GM19240 (cell line): ENCODE measurements at regions not wholly inside any gene's neighbourhood (a gene's known extent, or its start where the extent isn't known, plus 50 kb on each side); places are given as distances from the start of the nearest gene placed in this dataset.

Experiments
- DNase-seq: peaks from one replicate; pipeline ENCODE4 v3.0.0; 2011; ENCODE audit warnings: low spot score; ENCODE audit not compliant: insufficient read length

GRCh38 chr1:182295697-182296096 is 95.9 kb downstream of the GLUL start:
- no peak for DNase-seq

DNA sequence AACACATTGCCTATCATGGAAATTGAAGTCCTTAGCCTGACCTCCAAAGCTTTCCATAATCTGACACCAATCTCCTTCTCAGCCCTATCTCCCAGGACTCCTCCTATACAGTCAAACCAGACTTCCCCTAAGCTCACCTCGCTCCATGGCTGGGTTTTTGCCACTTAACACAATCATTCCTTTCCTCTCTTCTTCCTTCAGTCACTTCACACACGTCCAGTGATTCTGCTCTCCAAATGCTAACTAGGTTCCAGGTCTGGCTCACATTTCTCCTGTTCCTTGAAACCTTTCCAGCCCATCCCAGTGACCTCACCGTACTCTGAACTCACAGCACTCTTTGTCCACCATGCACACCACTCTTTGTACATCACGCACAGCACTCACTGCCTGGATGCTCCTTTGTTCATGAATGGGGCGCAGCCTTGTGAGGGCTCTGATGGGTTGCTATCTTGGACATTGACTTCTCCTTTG is 98.4 kb downstream of the GLUL start:
- DNase-seq, result no peak

GRCh38 chr1:182292193-182292741 is 99.3 kb downstream of the GLUL start:
- DNase-seq, result no peak

DNA sequence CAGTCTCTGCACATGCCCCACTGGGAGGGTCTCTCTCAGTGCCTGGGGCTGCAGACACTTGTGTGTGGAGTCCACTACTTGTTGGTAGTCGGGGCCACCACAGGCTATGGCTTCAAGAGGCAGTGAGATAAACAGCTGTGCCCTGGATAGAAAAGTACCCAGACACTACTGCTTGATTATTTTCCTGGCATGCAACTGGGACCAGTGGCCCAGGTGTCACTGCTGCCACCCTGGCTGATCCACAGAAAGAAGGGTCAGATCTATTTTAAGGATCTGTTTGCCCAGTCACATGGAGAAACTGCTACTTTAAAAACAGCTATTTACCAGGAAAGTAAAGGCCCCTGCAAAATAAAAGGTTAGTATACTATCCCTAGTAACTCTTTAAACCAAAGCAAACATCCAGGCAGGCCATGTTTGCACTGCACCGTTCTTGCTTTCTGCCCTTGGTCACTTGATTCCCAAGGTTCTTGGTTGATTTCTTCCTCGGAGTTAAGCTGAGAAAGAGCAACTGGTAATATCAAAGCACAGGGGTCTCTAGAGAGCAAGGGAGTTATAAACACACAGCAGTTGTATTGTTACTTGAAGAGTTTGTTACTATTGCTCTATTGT is 99.9 kb downstream of the GLUL start:
- DNase-seq, result no peak

- DNase-seq, result no peak
These were observed 102.6 kb downstream of the GLUL start for GRCh38 chr1:182288749-182289604.

DNA sequence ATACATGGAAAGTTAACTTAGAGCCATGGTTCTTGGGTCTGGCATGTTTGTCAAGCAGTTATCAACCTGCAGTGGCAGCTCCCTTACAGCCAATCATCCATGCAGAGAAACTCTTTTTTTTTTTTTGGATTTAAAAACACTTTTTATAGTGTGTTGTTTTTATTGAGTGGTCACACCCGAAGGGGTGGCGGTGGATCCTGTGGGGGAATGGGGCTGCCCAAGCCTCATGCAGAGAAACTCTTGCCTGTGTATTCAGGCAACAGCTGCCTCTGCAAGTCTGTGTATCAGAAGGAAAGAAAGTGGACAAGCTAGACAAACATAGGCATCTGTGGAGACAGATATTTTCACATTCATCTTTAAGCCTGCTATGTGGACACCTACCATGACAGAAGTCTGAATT is 104.8 kb downstream of the GLUL start:
- DNase-seq, result no peak

- DNase-seq, result no peak
These were observed 107.6 kb downstream of the GLUL start for GRCh38 chr1:182283746-182284544.

GRCh38 chr1:182281541-182281940 is 110.0 kb downstream of the GLUL start:
- DNase-seq, result no peak

GRCh38 chr1:182280504-182280900 is 111.1 kb downstream of the GLUL start:
- no peak for DNase-seq

DNA sequence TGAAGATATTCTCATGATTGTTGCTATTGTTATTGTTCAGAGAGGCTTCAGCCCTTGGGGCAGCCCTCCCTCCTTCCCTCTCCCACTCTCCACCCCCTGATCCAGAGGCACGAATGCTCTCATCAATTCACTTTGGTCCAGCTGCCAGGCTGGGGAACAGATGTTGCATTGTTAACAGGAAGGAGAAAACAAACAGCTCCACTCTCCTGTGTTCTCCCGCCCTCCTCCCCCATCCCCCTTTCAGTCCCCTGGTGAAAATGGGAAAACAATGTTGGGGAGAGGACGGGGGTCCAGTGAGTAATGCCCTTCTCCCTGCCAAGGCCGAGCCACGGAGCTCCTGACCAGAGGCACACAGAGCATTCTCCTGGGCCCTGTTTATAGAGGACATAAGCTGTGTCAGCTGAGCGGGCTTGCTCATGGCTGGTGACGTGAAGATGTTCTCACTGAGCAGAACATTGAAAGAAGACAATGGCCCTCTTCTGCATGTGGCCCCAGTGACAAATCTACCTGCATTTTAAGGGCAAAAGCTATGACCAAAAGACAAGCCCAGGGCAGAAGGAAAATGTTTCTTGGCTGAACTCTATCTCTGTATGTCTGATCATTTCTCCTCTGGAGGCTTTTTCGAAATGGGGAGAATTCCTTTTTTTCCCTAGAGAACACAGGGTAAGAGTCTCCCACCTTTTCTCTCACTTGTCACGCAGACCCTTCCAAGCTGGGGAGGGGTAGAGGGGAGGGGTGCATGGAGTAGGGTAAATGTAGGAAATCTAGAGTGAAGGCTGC is 111.7 kb downstream of the GLUL start:
- no peak for DNase-seq

DNA sequence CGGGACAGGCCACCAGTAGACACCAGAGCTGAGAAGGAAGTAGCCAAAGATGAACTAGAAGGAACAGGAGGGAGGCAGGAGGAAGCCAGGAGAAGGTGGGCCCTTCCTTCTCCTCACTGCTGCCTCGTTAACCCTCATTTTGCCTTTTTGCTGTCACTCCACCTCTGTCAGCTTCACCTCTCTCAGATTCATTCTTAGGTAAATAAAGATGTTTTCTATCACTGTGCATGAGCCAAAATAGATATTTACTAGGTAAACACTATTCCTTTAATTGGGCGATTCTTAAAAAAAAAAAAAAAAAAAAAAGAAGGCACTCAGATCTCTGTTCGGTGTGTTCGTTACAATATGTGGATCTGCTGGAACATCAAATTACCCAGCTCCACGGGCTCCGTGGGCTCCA is 112.3 kb downstream of the GLUL start:
- DNase-seq, result no peak

- DNase-seq, result no peak
These were observed 113.2 kb downstream of the GLUL start for GRCh38 chr1:182278144-182279054.

DNA sequence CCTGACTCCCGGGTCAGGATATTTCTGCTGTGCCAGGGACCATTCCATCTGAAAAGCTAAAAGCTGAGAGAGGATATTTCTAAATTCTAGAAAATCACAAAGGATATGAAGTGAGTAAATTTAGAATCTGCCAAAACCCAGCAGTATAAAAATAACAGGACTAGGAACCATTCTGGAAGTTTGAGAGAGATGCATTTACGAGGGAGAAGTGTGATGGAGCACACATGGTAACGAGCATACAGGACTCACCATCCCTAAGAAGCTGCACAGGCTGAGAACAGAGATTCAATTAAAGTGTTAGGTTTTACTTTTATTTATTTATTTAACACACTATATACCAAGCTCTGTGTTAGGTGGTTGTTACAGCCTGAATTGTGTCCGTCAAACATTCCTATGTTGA is 116.3 kb downstream of the GLUL start:
- DNase-seq, result no peak

- no peak for DNase-seq
These were observed 117.0 kb downstream of the GLUL start for GRCh38 chr1:182274618-182275017.

GRCh38 chr1:182270731-182271130 is 120.9 kb downstream of the GLUL start:
- DNase-seq, result no peak

DNA sequence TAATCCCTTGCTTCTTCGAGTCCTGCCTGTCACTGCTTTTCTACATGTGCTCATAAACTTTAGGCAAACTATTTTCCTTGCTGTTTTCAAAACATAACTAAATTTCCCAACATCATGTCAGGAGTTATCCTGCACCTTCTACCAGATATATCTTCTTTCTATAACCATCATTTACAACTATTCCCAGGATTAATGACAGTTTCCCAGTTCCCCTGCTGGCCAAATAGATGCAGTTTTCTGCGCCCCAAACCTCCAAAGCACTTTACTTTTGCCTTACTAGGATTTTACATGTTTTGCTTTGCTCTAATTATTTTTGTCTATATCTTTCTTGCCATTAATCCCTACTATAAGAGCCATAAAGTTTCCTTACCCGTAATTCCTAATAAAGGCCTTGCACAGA is 122.5 kb downstream of the GLUL start:
- no peak for DNase-seq

DNA sequence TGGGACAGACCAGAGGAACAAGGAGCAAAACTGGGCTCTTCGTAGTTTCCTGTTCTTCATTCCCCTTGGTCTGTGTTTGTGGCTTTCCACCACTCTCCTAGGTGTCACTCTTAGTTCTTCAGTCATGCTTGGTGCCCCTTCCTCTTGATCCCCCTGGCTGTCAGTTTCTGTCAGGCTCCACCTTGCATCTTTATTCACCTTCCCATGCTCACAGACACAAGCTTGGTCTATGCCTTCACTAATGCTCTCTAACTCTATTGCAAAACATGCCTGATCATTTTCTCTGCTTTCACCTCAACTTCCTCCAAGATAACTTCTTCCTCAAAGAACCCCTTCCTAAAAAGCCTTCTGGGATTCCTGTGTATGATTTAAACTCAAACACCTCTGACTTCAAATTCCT is 122.9 kb downstream of the GLUL start:
- no peak for DNase-seq

- DNase-seq, result no peak
These were observed 127.4 kb downstream of the GLUL start for GRCh38 chr1:182264185-182264584.

- no peak for DNase-seq
These were observed 127.9 kb downstream of the GLUL start for GRCh38 chr1:182263706-182264105.

DNA sequence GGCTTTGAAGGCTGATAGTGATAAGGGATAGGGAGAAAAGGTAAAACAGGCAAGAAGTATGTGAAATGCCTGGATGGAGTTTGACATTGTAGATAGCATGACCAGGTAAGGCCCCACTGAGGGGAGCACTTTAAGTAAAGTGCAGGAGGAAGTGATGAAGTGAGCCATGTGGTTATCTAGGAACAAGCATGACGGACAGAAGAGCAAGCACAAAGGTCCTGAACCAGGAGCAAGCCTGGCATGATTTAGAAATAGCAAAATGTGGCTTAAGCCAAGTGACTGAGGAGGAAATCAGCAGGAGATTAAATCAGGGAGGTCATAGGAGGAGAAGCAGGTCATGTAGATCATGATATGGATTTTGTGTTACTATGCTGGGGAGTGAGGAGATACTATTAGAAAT is 129.2 kb downstream of the GLUL start:
- no peak for DNase-seq
